ENCODE measurements at regions not wholly inside any gene's neighbourhood (a gene's known extent, or its start where the extent isn't known, plus 50 kb on each side); places are given as distances from the start of the nearest gene placed in this dataset.

DNA sequence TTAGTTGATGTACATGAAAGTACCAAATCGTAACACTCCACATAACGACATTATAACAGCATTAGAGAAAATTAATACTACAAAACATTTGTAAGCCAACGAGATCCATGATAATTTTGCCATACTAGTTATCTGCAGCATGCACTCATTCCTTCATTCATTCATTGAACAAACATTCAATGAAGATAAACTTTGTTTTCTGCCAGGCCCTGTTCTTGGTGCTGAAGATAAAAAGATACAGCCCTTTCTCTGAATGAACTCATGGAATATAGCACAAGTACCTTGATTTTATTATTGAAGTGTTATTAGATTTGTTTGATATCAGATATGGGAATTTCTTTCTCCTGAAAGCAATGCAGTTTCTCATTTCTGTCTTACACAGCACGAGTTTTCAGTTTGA, 524.0 kb downstream of the TFAP2A start:
- Histone ChIP-seq H3K4me3 (no peak overlapping the region), H3K4me1 (ENCODE audit: low read depth) (no peaks in the 10 kb centered on the region), H3K9me3 (peaks cover 3% of the 10 kb centered on the region), H3K36me3 (ENCODE audit: low read depth) (no peaks in the 10 kb centered on the region)
- intact Hi-C loops (cut with DNase I, micrococcal nuclease) = no loop called here
- no peak for DNase-seq
- TF ChIP-seq CTCF (IDR thresholded peaks at IDR 0.05) = no peak
- no peak for ATAC-seq

DNA sequence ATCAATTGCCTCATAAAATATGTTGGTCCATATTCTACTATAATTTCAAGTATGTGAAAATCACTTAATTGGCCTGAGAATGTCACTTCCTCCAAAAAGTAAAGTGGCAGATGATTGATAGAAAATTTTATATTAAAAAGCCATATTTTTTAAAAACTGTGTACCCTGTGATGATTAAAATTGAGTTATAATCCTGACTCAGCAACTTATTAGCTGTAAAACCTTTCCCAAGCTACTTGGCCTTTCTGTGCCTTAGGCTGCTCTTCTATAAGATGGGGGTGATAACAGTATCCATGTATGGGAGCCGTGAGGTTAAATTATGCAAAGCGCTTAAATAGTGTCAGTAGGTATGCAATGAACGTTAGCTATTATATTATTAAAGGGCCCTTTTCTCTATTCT, 524.4 kb downstream of the TFAP2A start:
- ATAC-seq = no peak
- no peaks in the 10 kb centered on the region for H3K4me1 ChIP-seq (ENCODE audit: low read depth)
- H3K9me3 ChIP-seq = peaks cover 4% of the 10 kb centered on the region
- intact Hi-C loops (cut with DNase I, micrococcal nuclease) = no loop called here
- no peak for TF ChIP-seq CTCF (IDR thresholded peaks at IDR 0.05)
- no peak overlapping the region for H3K4me3 ChIP-seq
- no peaks in the 10 kb centered on the region for H3K36me3 ChIP-seq (ENCODE audit: low read depth)
- DNase-seq = no peak

DNA sequence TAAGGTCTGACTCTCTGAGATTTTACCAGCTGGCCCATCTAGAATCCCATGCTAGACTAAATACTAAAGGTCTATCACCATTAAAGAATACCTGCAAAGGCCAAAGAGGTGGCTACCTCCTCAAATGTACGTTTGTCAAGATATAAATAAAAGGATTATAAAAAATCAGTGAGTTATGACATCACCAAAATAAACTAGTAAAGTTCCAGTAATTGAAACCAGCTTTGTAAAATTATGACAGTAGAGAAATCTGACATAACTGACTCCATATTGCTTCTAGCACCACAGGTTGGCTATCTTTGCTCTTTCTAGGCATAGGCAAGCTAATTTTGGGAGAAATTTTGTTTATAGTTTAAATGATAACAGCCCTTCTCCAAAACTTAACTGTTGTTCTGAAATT, 536.3 kb downstream of the TFAP2A start:
- Histone ChIP-seq H3K4me1 (ENCODE audit: low read depth) (no peaks in the 10 kb centered on the region), H3K4me3 (no peak overlapping the region), H3K36me3 (ENCODE audit: low read depth) (no peaks in the 10 kb centered on the region), H3K9me3 (peaks cover 13% of the 10 kb centered on the region)
- no peak for TF ChIP-seq CTCF (IDR thresholded peaks at IDR 0.05)
- intact Hi-C loops (cut with DNase I, micrococcal nuclease) = no loop called here
- DNase-seq (no peak), ATAC-seq (no peak)

DNA sequence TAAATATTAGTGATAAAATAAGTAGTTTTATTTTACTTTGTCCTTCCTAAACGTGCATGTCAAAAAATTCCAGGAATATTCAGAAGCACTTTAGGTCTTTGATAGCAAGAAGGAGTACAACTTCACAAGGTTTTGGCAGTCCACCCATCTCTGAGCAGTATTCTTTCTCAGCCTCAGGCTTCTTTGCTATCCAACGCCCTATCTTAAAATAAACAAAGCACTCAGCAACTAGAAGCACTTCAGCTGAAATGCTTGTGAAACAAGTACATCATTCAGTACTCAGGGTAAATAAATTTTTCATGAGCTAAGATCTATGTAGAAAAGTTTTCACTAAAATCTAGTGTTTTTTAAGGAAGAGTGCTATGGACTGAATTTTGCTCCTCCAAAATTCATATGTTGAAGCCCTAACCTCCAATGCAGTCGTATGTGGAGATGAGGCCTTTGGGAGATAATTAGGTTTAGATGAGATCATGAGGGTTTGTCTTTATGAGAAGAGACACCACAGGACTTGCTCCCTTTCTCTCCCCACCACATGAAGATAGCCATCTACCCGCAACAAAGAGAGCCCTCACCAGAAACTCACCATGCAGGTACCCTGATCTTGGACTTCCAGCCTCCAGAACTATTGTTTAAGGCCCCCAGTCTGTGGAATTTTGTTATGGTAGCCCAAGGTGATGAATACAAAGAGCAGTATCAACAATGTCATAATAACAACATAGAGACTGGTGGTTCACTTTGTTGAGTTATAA, 539.1 kb downstream of the TFAP2A start:
- TF ChIP-seq CTCF (IDR thresholded peaks at IDR 0.05) = no peak
- Histone ChIP-seq H3K36me3 (ENCODE audit: low read depth) (no peaks in the 10 kb centered on the region), H3K4me1 (ENCODE audit: low read depth) (no peaks in the 10 kb centered on the region), H3K4me3 (no peak overlapping the region), H3K9me3 (peaks cover 8% of the 10 kb centered on the region)
- intact Hi-C loops (cut with DNase I, micrococcal nuclease) = no loop called here
- DNase-seq = no peak
- no peak for ATAC-seq

DNA sequence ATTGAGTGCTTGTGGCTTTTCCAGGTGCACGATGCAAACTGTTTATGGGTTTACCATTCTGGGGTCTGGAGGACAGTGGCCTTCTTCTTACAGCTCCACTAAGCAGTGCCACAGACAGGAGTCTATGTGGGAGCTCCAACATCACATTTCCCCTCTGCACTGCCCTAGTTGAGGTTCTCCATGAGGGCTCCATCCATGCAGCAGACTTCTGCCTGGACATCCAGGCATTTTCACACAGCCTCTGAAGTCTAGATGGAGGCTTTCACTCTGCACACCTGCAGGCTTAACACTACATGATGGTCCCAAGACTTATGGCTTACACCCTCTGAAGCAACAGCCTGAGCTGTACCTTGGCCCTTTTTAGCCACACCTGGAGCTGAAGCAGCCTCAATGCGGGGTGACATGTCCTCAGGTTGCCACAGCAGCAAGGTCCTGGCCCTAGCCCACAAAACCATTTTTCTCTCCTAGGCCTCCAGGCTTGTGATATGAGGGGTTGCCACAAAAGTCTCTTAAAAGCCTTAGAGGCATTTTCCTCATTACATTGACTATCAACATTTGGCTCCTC, 552.2 kb downstream of the TFAP2A start:
- Histone ChIP-seq H3K9me3 (peaks cover 36% of the 10 kb centered on the region), H3K4me1 (ENCODE audit: low read depth) (no peaks in the 10 kb centered on the region), H3K36me3 (ENCODE audit: low read depth) (no peaks in the 10 kb centered on the region), H3K4me3 (no peak overlapping the region)
- intact Hi-C loops (cut with DNase I, micrococcal nuclease) = no loop called here
- DNase-seq (no peak), ATAC-seq (no peak)
- TF ChIP-seq CTCF (IDR thresholded peaks at IDR 0.05) = no peak
